Keratinocyte (primary cell): ENCODE measurements at regions not wholly inside any gene's neighbourhood (a gene's known extent, or its start where the extent isn't known, plus 50 kb on each side); places are given as distances from the start of the nearest gene placed in this dataset.

ENCODE experiments used
- DNase-seq: peaks from one replicate; pipeline ENCODE4 v3.0.0-alpha.2; 2011; ENCODE audit warnings: low read depth, missing footprints, low spot score
- FAIRE-seq: peaks from 2 replicates; lab custom pipeline; 2011; peaks lifted over from hg19 to GRCh38; lab: Jason Lieb, UNC
- H2AFZ ChIP-seq: 2 replicates; pipeline ENCODE4 v1.6.0; 2012; ENCODE audit warnings: low read length, control low read depth, inconsistent platforms; ENCODE audit not compliant: control insufficient read depth
- H3K27ac ChIP-seq: 2 replicates; pipeline ENCODE4 v1.5.1; 2011; ENCODE audit warnings: low read length; ENCODE audit not compliant: control insufficient read depth, insufficient read depth
- H3K27me3 ChIP-seq: 3 replicates; pipeline ENCODE4 v1.6.0; 2011; ENCODE audit warnings: low read length; ENCODE audit not compliant: control insufficient read depth, insufficient read depth; ENCODE audit errors: extremely low read depth
- H3K36me3 ChIP-seq, 2 experiments: 2 replicates in 1 of 2; 3 replicates in 1 of 2; pipeline ENCODE4 v1.5.1; 2011; ENCODE audit warnings: low read length in 2 of 2, mild to moderate bottlenecking in 1 of 2; ENCODE audit not compliant: control insufficient read depth in 2 of 2, insufficient read depth in 2 of 2; ENCODE audit errors: extremely low read depth in 1 of 2
- H3K4me1 ChIP-seq: 3 replicates; pipeline ENCODE4 v1.5.1; 2011; ENCODE audit warnings: low read length; ENCODE audit not compliant: control insufficient read depth, insufficient read depth; ENCODE audit errors: extremely low read depth
- H3K4me2 ChIP-seq: 3 replicates; pipeline ENCODE4 v1.6.0; 2011; ENCODE audit warnings: low read depth, low read length; ENCODE audit not compliant: control insufficient read depth, insufficient read depth; ENCODE audit errors: extremely low read depth
- H3K4me3 ChIP-seq, 3 experiments: fragments of 200-600 bp in 1 of 3; sonication (generic) in 1 of 3; 2 replicates in 2 of 3; 3 replicates in 1 of 3; pipeline ENCODE4 v1.5.1; 2011 to 2016; ENCODE audit warnings: low read length in 3 of 3, mild to moderate bottlenecking in 3 of 3, control low read depth in 2 of 3, inconsistent platforms in 1 of 3, low read depth in 1 of 3, mixed read lengths in 1 of 3, mixed run types in 1 of 3, moderate library complexity in 1 of 3; ENCODE audit not compliant: control insufficient read depth in 2 of 3, insufficient read depth in 2 of 3; ENCODE audit errors: extremely low read depth in 1 of 3
- H3K79me2 ChIP-seq: 2 replicates; pipeline ENCODE4 v1.6.0; 2012; ENCODE audit warnings: low read length; ENCODE audit not compliant: control insufficient read depth, insufficient read depth
- H3K9ac ChIP-seq: 3 replicates; pipeline ENCODE4 v1.6.0; 2011; ENCODE audit warnings: low read length; ENCODE audit not compliant: control insufficient read depth, insufficient read depth; ENCODE audit errors: extremely low read depth
- H3K9me1 ChIP-seq: 3 replicates; pipeline ENCODE4 v1.6.0; 2011; ENCODE audit warnings: low read length; ENCODE audit not compliant: control insufficient read depth, insufficient read depth; ENCODE audit errors: extremely low read depth
- H3K9me3 ChIP-seq: 2 replicates; pipeline ENCODE4 v1.5.1; 2012; ENCODE audit warnings: low read depth, low read length; ENCODE audit not compliant: control insufficient read depth
- H4K20me1 ChIP-seq: 3 replicates; pipeline ENCODE4 v1.6.0; 2011; ENCODE audit warnings: low read length; ENCODE audit not compliant: control insufficient read depth, insufficient read depth; ENCODE audit errors: extremely low read depth
- CTCF ChIP-seq, 3 experiments: IDR thresholded peaks in 1 of 3; conservative IDR thresholded peaks in 1 of 3; optimal IDR thresholded peaks in 1 of 3; 2 replicates in 2 of 3; 3 replicates in 1 of 3; pipeline versions ENCODE3 to v1.5.1; 2011; ENCODE audit warnings: low read length in 3 of 3, mild to moderate bottlenecking in 3 of 3, moderate library complexity in 2 of 3, control low read depth in 1 of 3, inconsistent platforms in 1 of 3; ENCODE audit not compliant: insufficient read depth in 2 of 3; ENCODE audit errors: extremely low read depth in 1 of 3
- EZH2 ChIP-seq: IDR thresholded peaks from one replicate; pipeline ENCODE4 v1.6.1; 2012; ENCODE audit warnings: inconsistent platforms, mild to moderate bottlenecking, low read length, moderate library complexity
- dilution Hi-C: fragments of 300-500 bp; cut with MboI; formaldehyde crosslinking; loops from one replicate; pipeline ENCODE4 v1.7.0; 2020; ENCODE audit warnings: low sequenced_read_pairs; ENCODE audit not compliant: extremely low pct_ligation_motif_present

GRCh38 chr13:60214213-60215055, 50.7 kb upstream of the DIAPH3 start:
- dilution Hi-C loops, result no loop called here
- no peaks in the 10 kb centered on the region for H3K4me1 ChIP-seq
- H3K27me3 ChIP-seq, result no peaks in the 10 kb centered on the region
- H3K9me3 ChIP-seq, result no peaks in the 10 kb centered on the region
- no peak overlapping the region for H3K9ac ChIP-seq
- no peaks in the 10 kb centered on the region for H3K9me1 ChIP-seq
- H3K27ac ChIP-seq, result no peak overlapping the region
- no peaks in the 10 kb centered on the region for H3K79me2 ChIP-seq
- H2AFZ ChIP-seq, result no peak overlapping the region
- DNase-seq (no peak), FAIRE-seq (no peak)
- TF ChIP-seq EZH2, result no peak
- no peak for TF ChIP-seq CTCF (optimal IDR thresholded peaks at IDR 0.05 in 1 of 3, IDR thresholded peaks at IDR 0.05 in 1 of 3, conservative IDR thresholded peaks at IDR 0.05 in 1 of 3; ENCODE audit: extremely low read depth in 1 of 3, insufficient read depth in 2 of 3, low read length in 3 of 3)
- H3K36me3 ChIP-seq, result no peaks in the 10 kb centered on the region
- no peak overlapping the region for H3K4me2 ChIP-seq
- no peak overlapping the region for H3K4me3 ChIP-seq
- H4K20me1 ChIP-seq, result no peaks in the 10 kb centered on the region

- Histone ChIP-seq H3K9me1 (no peaks in the 10 kb centered on the region), H3K4me2 (no peak overlapping the region), H3K4me3 (no peak overlapping the region), H3K9ac (no peak overlapping the region), H3K27me3 (peaks cover 9% of the 10 kb centered on the region), H3K79me2 (no peaks in the 10 kb centered on the region), H3K27ac (no peak overlapping the region), H4K20me1 (no peaks in the 10 kb centered on the region), H3K4me1 (no peaks in the 10 kb centered on the region), H3K9me3 (no peaks in the 10 kb centered on the region), H3K36me3 (no peaks in the 10 kb centered on the region), H2AFZ (no peak overlapping the region)
- no peak for TF ChIP-seq EZH2
- no peak for TF ChIP-seq CTCF (optimal IDR thresholded peaks at IDR 0.05 in 1 of 3, IDR thresholded peaks at IDR 0.05 in 1 of 3, conservative IDR thresholded peaks at IDR 0.05 in 1 of 3; ENCODE audit: extremely low read depth in 1 of 3, insufficient read depth in 2 of 3, low read length in 3 of 3)
- DNase-seq (no peak), FAIRE-seq (no peak)
- dilution Hi-C loops, result no loop called here
These were observed 56.3 kb upstream of the DIAPH3 start for GRCh38 chr13:60220072-60220471.
